GM12874 (cell line): ENCODE measurements at regions not wholly inside any gene's neighbourhood (a gene's known extent, or its start where the extent isn't known, plus 50 kb on each side); places are given as distances from the start of the nearest gene placed in this dataset.

Source experiments
- CTCF ChIP-seq: IDR thresholded peaks from 2 replicates; pipeline ENCODE4 v1.5.1; 2011; ENCODE audit warnings: low read depth, mild to moderate bottlenecking, control low read depth, low read length, moderate library complexity; ENCODE audit not compliant: insufficient read depth

DNA sequence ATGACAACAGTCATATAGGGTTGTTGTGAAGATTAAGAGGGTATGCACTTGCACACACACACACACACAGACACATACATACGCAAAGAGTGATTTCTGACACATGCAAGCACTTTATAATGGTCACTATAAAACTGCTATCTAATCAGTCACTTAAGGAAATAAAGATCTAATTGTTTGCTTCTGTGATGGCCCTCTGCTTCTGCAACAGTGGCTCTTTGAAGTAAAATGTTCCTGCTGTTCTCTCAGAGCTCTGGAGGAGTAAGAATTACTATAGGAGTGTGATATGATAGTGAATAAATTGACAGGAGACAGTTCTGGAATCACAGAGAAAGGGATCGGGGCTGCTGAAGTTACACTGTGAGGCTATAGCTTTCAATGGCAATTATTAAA lies 494.5 kb upstream of the B3GALT2 start:
- TF ChIP-seq CTCF = no peak

DNA sequence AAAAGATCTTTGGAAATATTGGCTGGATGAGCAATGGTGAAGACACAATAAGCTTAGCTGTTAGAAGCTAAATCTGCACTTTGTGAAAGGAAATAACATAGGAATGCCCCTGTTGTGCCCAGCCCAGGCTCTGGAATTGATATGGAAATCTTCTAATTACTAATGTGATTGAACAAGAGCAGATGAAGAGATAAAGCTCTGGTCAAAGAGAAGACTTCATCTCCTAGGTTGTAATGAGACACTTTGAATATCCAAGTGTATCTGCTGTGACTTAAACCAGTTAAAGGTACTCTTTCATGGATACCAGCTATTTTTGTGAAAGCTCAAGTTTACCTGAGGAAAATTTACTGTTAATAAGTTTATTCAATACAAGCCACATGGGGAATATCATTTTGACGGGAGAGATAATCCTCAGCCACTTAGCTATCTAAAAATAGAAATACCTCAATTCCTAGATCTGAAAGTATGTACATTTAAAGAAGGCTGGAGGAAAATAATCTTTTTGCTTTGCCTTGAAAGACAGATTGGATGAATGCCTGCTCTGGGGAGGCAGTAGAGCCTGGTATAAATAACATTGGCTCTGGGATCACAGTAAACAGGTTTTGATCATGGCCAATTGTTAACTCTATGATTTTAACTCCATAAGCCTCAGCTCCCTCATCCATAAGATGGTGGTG lies 494.0 kb upstream of the B3GALT2 start:
- TF ChIP-seq CTCF = no peak

DNA sequence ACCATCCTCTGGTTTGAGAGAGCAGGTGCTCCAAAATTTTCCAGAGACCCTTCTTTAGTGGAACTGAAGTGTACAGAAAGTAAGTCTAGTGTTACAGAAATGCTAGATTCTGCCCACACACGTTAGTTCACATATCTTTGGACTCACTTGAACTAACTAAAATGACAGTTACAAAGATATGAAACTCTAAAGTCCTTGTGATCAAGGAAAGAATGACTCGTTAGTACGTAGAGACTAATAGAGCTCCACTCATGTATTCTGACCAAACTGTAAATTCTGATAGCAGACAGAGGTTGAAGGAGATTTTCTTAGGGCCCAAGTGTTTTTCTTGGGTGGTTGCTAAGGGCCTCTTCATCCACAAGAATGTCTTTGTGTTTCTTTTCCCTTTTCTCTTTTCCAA lies 491.5 kb upstream of the B3GALT2 start:
- no peak for TF ChIP-seq CTCF

DNA sequence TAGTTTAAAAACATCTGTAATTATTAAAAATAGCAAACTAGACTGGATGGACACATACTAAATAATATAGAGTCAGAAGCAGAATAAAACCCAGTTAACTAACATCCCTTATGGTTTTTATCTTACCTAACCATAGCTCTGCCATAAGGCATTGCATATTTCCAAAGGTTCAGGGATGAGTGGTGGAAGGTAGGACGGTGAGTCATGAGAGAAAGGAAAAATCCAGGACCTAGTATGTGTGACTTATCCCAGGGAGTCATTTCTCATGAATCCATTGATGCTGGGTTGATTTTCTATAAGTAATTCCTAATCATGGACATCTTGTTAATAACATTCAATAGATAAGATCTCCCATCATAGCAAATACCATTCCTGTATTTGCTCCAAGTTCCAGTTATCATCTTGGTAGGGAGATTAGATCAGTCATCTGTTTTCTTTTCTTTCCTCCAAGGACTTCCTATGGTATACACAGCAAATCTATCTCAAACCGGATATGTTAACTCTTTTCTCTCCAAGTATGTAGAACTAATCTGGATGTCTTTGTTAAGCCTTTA lies 490.7 kb upstream of the B3GALT2 start:
- TF ChIP-seq CTCF = no peak

- TF ChIP-seq CTCF = no peak
Observed at GRCh38 chr1:193674292-193674944, 488.0 kb upstream of the B3GALT2 start.

- no peak for TF ChIP-seq CTCF
Observed at GRCh38 chr1:193666485-193667083, 480.2 kb upstream of the B3GALT2 start.

DNA sequence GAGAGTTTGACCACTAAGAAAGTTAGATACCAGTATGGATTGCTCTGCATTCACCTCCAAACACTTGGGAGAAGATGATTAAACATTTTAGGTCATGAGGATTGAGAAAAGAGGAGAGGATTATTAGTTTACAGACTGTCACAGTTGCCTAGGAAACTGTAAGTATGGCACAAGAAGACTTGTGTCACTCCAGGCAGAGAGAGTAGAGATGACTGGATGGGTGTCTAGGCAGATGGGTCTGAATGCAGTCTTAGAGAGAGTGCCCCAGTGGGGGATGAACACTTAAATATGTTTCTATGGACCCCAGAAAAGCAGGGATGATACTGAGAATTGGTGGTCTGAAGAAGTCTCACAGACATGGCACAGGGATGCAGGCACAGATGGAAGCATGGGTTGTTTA lies 477.6 kb upstream of the B3GALT2 start:
- TF ChIP-seq CTCF = no peak
